ENCODE measurements at regions not wholly inside any gene's neighbourhood (a gene's known extent, or its start where the extent isn't known, plus 50 kb on each side); places are given as distances from the start of the nearest gene placed in this dataset.

DNA sequence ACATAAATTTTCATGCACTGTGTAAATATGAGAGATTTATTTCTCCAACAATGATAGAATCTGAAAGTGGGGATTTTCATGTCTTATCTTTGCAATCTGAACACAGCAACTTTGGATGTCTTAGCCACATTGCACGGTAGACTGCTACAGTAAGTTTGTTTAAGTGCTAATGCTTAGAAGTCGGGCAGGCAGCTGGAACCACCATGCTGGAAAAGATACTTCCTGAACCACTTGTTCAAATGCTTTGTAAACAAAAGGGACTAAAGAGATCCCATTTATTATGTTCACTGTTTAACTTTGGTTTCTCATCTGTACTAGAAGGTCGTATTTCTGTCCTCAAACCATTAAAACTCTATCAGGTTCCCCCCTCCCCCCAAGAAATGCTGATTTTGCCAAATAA, 555.9 kb upstream of the DIPK2B start:
- Histone ChIP-seq H2AFZ (ENCODE audit: low read depth, low read length) (no peak overlapping the region), H3K9ac (ENCODE audit: low read depth, low read length) (no peak overlapping the region), H3K79me2 (ENCODE audit: insufficient read depth, low read length) (0 out of 2 replicates have a peak, but pooled peaks cover 2% of the 10 kb centered on the region), H3K36me3 (ENCODE audit: insufficient read depth, low read length) (no peaks in the 10 kb centered on the region), H3K27ac (ENCODE audit: low read length) (peak overlapping the region; percentile 77; the same call in 1 of the 2 replicates), H3K4me1 (ENCODE audit: insufficient read depth, low read length) (peaks cover 61% of the 10 kb centered on the region), H4K20me1 (ENCODE audit: insufficient read depth, low read length) (peaks cover 4% of the 10 kb centered on the region; the same call in 1 of the 2 replicates), H3K4me2 (ENCODE audit: insufficient read depth, low read length) (no peak overlapping the region; the same call in 1 of the 2 replicates), H3K4me3 (ENCODE audit: low read depth in 1 of 2, low read length in 2 of 2) (no peak overlapping the region), H3K9me3 (ENCODE audit: insufficient read depth, low read length, severe bottlenecking) (no peaks in the 10 kb centered on the region), H3K27me3 (ENCODE audit: insufficient read depth, low read length, poor library complexity) (no peaks in the 10 kb centered on the region)
- TF ChIP-seq, protein P1, sequence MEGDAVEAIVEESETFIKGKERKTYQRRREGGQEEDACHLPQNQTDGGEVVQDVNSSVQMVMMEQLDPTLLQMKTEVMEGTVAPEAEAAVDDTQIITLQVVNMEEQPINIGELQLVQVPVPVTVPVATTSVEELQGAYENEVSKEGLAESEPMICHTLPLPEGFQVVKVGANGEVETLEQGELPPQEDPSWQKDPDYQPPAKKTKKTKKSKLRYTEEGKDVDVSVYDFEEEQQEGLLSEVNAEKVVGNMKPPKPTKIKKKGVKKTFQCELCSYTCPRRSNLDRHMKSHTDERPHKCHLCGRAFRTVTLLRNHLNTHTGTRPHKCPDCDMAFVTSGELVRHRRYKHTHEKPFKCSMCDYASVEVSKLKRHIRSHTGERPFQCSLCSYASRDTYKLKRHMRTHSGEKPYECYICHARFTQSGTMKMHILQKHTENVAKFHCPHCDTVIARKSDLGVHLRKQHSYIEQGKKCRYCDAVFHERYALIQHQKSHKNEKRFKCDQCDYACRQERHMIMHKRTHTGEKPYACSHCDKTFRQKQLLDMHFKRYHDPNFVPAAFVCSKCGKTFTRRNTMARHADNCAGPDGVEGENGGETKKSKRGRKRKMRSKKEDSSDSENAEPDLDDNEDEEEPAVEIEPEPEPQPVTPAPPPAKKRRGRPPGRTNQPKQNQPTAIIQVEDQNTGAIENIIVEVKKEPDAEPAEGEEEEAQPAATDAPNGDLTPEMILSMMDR (IDR thresholded peaks at IDR 0.05; ENCODE audit: borderline replicate concordance, extremely low read depth, low read length, poor library complexity, severe bottlenecking) = no peak
- no peak for TF ChIP-seq EZH2 (IDR thresholded peaks at IDR 0.05; ENCODE audit: borderline replicate concordance, low read depth, low read length, severe bottlenecking)
- ATAC-seq (ENCODE audit: insufficient read depth, low read depth) (peak; percentile 57), DNase-seq (peak; percentile 54)

DNA sequence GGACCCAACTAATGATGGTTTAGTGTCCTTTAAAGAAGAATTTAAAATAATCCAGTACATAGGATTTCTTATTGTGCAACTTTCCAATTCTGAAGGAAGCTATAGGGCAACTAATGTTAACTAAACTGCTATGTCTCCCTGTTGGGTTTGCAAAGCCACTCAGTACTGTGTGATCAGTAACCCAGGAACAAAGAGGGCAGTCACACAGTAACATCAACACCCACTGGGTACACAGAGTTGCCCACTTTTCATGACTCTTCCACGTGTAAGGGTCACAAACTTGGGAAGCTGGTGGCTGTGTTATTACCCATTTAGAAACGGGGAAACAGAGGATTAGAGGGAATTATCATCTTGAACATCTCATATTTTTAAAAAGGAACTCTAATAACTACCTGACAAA, 555.0 kb upstream of the DIPK2B start:
- Histone ChIP-seq H3K79me2 (ENCODE audit: insufficient read depth, low read length) (0 out of 2 replicates have a peak, but pooled peaks cover 2% of the 10 kb centered on the region), H3K4me2 (ENCODE audit: insufficient read depth, low read length) (no peak overlapping the region)

DNA sequence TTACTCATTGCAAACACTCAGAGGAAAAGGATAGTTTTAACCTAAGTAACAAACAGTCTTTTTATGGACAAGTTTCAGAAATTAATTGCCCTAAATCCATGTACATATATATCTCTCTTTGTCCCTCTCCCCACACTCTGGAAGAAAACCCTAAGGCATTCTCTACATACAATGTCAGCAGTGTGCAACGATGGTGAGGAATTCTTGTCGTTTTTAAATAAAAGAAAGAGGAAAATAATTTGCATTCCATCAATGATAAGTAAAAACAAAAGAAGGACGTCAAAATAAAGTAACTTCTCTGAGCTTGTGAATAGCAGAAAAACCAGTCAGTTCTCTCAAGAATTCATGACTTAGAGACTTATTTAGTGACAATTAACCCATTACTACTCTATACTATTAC, 550.5 kb upstream of the DIPK2B start:
- no peak overlapping the region for H2AFZ ChIP-seq (ENCODE audit: low read depth, low read length)
- peaks cover 12% of the 10 kb centered on the region for H3K4me1 ChIP-seq (ENCODE audit: insufficient read depth, low read length)
- H3K79me2 ChIP-seq (ENCODE audit: insufficient read depth, low read length) = 0 out of 2 replicates have a peak, but pooled peaks cover 2% of the 10 kb centered on the region
- no peak for ATAC-seq (ENCODE audit: insufficient read depth, low read depth)
- H3K9ac ChIP-seq (ENCODE audit: low read depth, low read length) = no peak overlapping the region
- no peaks in the 10 kb centered on the region for H3K27me3 ChIP-seq (ENCODE audit: insufficient read depth, low read length, poor library complexity)
- H3K36me3 ChIP-seq (ENCODE audit: insufficient read depth, low read length) = peaks cover 14% of the 10 kb centered on the region; the same call in 1 of the 2 replicates
- H3K9me3 ChIP-seq (ENCODE audit: insufficient read depth, low read length, severe bottlenecking) = no peaks in the 10 kb centered on the region
- H3K4me3 ChIP-seq (ENCODE audit: low read depth in 1 of 2, low read length in 2 of 2) = no peak overlapping the region
- peaks cover 4% of the 10 kb centered on the region; the same call in 1 of the 2 replicates for H4K20me1 ChIP-seq (ENCODE audit: insufficient read depth, low read length)
- TF ChIP-seq, protein P1 (IDR thresholded peaks at IDR 0.05; ENCODE audit: borderline replicate concordance, extremely low read depth, low read length, poor library complexity, severe bottlenecking) = no peak
- TF ChIP-seq EZH2 (IDR thresholded peaks at IDR 0.05; ENCODE audit: borderline replicate concordance, low read depth, low read length, severe bottlenecking) = no peak
- DNase-seq = no peak
- H3K27ac ChIP-seq (ENCODE audit: low read length) = no peak overlapping the region
- no peak overlapping the region for H3K4me2 ChIP-seq (ENCODE audit: insufficient read depth, low read length)

More for the DNA sequence above, 555.0 kb upstream of the DIPK2B start:
- H3K27me3 ChIP-seq (ENCODE audit: insufficient read depth, low read length, poor library complexity) = no peaks in the 10 kb centered on the region
- H3K9ac ChIP-seq (ENCODE audit: low read depth, low read length) = no peak overlapping the region
- peaks cover 57% of the 10 kb centered on the region for H3K4me1 ChIP-seq (ENCODE audit: insufficient read depth, low read length)
- H3K9me3 ChIP-seq (ENCODE audit: insufficient read depth, low read length, severe bottlenecking) = no peaks in the 10 kb centered on the region
- DNase-seq (no peak), ATAC-seq (ENCODE audit: insufficient read depth, low read depth) (no peak)
- no peak overlapping the region for H3K4me3 ChIP-seq (ENCODE audit: low read depth in 1 of 2, low read length in 2 of 2)
- no peak overlapping the region for H2AFZ ChIP-seq (ENCODE audit: low read depth, low read length)
- no peaks in the 10 kb centered on the region for H3K36me3 ChIP-seq (ENCODE audit: insufficient read depth, low read length)
- peaks cover 4% of the 10 kb centered on the region; the same call in 1 of the 2 replicates for H4K20me1 ChIP-seq (ENCODE audit: insufficient read depth, low read length)
- TF ChIP-seq, protein P1 (IDR thresholded peaks at IDR 0.05; ENCODE audit: borderline replicate concordance, extremely low read depth, low read length, poor library complexity, severe bottlenecking) = no peak
- no peak for TF ChIP-seq EZH2 (IDR thresholded peaks at IDR 0.05; ENCODE audit: borderline replicate concordance, low read depth, low read length, severe bottlenecking)
- no peak overlapping the region for H3K27ac ChIP-seq (ENCODE audit: low read length)
